ENCODE measurements at regions not wholly inside any gene's neighbourhood (a gene's known extent, or its start where the extent isn't known, plus 50 kb on each side); places are given as distances from the start of the nearest gene placed in this dataset.

DNA sequence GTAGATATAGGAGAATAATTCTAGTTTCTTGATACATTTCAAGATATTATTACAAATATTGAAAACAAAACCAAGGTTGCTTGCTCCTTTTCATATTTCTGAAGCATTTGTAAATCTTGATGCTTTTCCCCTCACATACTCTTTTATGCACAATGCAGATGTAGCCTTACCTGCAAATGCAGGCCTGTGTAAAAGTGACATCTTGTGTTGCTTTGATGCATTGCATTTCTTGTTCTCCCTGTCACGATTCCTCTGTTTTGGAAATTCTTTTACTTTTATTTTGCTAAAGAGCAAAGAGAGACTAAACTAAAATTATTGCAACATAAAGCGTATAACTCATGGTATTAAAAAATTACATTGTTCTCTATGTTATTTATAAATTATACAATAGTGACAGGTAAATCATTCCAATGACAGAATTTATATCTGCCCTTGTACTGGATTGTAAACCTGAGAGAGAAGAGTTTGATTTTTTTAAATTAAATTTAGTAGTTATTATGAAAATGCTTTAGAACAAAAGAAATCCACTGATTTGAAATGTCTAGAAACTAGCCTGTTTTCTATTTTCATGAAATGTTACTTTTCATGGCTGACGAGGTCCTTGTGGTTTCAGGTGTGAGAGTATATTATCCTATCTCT is 970.0 kb downstream of the MAT2B start:
- intact Hi-C loops (cut with DNase I; ENCODE audit: low total_unique reads): no loop called here

DNA sequence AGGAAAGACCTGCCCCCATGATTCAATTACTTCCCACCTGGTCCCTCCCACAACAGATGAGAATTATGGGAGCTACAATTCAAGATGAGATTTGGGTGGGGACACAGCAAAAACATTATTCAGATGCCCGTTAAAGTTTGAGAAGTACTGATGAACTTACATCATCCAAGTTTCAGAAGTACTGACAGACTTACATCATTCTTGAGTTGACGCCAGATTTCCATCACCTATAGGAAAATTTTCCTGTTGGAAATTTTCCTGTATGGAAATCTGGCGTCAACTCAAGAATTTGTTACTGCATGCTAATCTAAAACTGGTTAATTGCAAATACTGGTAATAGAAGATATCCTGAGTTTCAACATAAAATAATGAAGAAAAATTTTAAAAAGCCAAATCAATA is 975.9 kb downstream of the MAT2B start:
- no peaks in the 10 kb centered on the region for H3K36me3 ChIP-seq
- H3K4me1 ChIP-seq: no peaks in the 10 kb centered on the region
- in situ Hi-C loops (cut with MboI; ENCODE audit: low sequenced_read_pairs in 4 of 4): no loop called here
- no peaks in the 10 kb centered on the region for H3K9me3 ChIP-seq
- ATAC-seq (no peak), DNase-seq (no peak)
- H3K27me3 ChIP-seq: no peaks in the 10 kb centered on the region
- H3K27ac ChIP-seq: no peak overlapping the region
- H3K4me3 ChIP-seq: no peak overlapping the region
- intact Hi-C loops (cut with DNase I; ENCODE audit: low total_unique reads): no loop called here
- TF ChIP-seq, protein P1, sequence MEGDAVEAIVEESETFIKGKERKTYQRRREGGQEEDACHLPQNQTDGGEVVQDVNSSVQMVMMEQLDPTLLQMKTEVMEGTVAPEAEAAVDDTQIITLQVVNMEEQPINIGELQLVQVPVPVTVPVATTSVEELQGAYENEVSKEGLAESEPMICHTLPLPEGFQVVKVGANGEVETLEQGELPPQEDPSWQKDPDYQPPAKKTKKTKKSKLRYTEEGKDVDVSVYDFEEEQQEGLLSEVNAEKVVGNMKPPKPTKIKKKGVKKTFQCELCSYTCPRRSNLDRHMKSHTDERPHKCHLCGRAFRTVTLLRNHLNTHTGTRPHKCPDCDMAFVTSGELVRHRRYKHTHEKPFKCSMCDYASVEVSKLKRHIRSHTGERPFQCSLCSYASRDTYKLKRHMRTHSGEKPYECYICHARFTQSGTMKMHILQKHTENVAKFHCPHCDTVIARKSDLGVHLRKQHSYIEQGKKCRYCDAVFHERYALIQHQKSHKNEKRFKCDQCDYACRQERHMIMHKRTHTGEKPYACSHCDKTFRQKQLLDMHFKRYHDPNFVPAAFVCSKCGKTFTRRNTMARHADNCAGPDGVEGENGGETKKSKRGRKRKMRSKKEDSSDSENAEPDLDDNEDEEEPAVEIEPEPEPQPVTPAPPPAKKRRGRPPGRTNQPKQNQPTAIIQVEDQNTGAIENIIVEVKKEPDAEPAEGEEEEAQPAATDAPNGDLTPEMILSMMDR (IDR thresholded peaks at IDR 0.05 in 4 of 5, conservative IDR thresholded peaks at IDR 0.05 in 1 of 5): no peak
- no peak for TF ChIP-seq POLR2A (IDR thresholded peaks at IDR 0.05)

More for the DNA sequence above, 970.0 kb downstream of the MAT2B start:
- Histone ChIP-seq H3K27ac (no peak overlapping the region), H3K4me1 (no peaks in the 10 kb centered on the region), H3K9me3 (no peaks in the 10 kb centered on the region), H3K36me3 (no peaks in the 10 kb centered on the region), H3K4me3 (no peak overlapping the region), H3K27me3 (no peaks in the 10 kb centered on the region)
- ATAC-seq: no peak
- DNase-seq: no peak
- TF ChIP-seq, protein P1 (IDR thresholded peaks at IDR 0.05 in 4 of 5, conservative IDR thresholded peaks at IDR 0.05 in 1 of 5): no peak
- no peak for TF ChIP-seq POLR2A (IDR thresholded peaks at IDR 0.05)
- in situ Hi-C loops (cut with MboI; ENCODE audit: low sequenced_read_pairs in 4 of 4): no loop called here

DNA sequence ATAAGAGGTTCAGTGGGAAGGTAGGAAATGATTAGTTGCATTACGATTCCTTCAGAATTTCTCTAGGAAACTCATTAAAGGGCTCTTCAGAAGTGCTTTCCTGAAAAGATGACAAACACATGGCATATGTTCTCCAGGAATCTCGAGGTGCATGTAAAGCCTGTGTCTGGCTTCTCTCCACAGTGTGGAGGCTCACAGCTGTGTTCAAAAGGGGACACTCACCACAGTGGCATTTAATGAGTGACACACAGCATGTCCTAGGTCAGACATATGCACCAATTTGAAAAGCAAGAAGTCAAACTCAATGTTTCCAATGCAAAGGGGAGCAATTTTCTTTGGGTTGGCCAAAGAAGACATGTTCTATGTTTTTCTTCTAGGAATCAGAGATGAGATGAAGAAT is 976.9 kb downstream of the MAT2B start:
- intact Hi-C loops (cut with DNase I; ENCODE audit: low total_unique reads) (no loop called here), in situ Hi-C loops (cut with MboI; ENCODE audit: low sequenced_read_pairs in 4 of 4) (no loop called here)
- Histone ChIP-seq H3K4me3 (no peak overlapping the region), H3K36me3 (no peaks in the 10 kb centered on the region), H3K9me3 (no peaks in the 10 kb centered on the region), H3K27ac (no peak overlapping the region), H3K27me3 (no peaks in the 10 kb centered on the region), H3K4me1 (no peaks in the 10 kb centered on the region)
- TF ChIP-seq POLR2A (IDR thresholded peaks at IDR 0.05): no peak
- TF ChIP-seq, protein P1 (IDR thresholded peaks at IDR 0.05 in 4 of 5, conservative IDR thresholded peaks at IDR 0.05 in 1 of 5): no peak
- ATAC-seq (no peak), DNase-seq (no peak)

DNA sequence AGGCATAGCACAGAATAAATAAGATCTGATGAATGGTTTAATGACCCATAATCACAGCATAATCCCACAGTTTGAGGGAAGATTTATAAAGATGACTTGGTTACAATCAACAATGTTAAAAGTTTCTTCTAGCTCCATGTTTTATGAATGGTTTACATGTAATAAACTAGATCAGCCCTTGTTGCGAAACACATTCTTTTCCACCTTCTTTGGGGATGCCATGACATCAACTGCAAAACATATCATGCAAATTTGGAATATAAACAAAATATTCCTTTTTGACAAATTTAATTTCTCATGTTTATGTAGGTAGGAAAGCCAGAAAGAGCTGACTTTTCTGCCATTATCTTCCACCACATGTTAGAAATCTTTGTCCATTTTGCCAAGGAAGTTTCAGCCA is 979.5 kb downstream of the MAT2B start:
- no peaks in the 10 kb centered on the region for H3K4me1 ChIP-seq
- DNase-seq (no peak), ATAC-seq (no peak)
- no peaks in the 10 kb centered on the region for H3K27me3 ChIP-seq
- intact Hi-C loops (cut with DNase I; ENCODE audit: low total_unique reads): no loop called here
- in situ Hi-C loops (cut with MboI; ENCODE audit: low sequenced_read_pairs in 4 of 4): no loop called here
- no peaks in the 10 kb centered on the region for H3K9me3 ChIP-seq
- no peak overlapping the region for H3K27ac ChIP-seq
- no peak overlapping the region for H3K4me3 ChIP-seq
- H3K36me3 ChIP-seq: no peaks in the 10 kb centered on the region
- TF ChIP-seq, protein P1 (IDR thresholded peaks at IDR 0.05 in 4 of 5, conservative IDR thresholded peaks at IDR 0.05 in 1 of 5): no peak
- TF ChIP-seq POLR2A (IDR thresholded peaks at IDR 0.05): no peak

DNA sequence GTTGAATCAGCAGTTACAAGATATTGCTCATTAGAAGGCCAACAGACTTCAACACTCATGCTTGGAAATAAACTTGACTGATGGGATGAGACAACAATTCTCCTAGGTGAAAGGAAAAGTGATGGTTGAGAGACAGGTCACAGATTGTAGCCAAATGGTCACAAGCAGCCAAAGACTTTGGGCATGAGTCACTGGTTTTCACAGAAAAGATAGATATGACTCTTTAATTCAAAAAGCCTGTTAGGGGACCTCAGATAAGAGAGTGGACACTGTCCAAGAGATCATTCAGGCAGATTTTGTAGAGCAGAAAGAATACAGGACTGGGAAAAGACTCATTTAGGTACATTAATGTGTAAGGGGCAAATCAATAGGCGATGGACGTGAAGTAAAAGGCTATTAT is 982.5 kb downstream of the MAT2B start:
- Histone ChIP-seq H3K4me1 (no peaks in the 10 kb centered on the region), H3K36me3 (no peaks in the 10 kb centered on the region), H3K9me3 (no peaks in the 10 kb centered on the region), H3K27me3 (no peaks in the 10 kb centered on the region), H3K27ac (no peak overlapping the region), H3K4me3 (no peak overlapping the region)
- in situ Hi-C loops (cut with MboI; ENCODE audit: low sequenced_read_pairs in 4 of 4): no loop called here
- DNase-seq (no peak), ATAC-seq (no peak)
- no peak for TF ChIP-seq POLR2A (IDR thresholded peaks at IDR 0.05)
- TF ChIP-seq, protein P1 (IDR thresholded peaks at IDR 0.05 in 4 of 5, conservative IDR thresholded peaks at IDR 0.05 in 1 of 5): no peak
- intact Hi-C loops (cut with DNase I; ENCODE audit: low total_unique reads): no loop called here

Measured in gastrocnemius medialis (tissue), 4 donors.